H1 (cell line): ENCODE measurements at regions not wholly inside any gene's neighbourhood (a gene's known extent, or its start where the extent isn't known, plus 50 kb on each side); places are given as distances from the start of the nearest gene placed in this dataset.

Source experiments
- CTCF ChIA-PET: fragments of 300-600 bp; sonication (Branson Sonifier 250); formaldehyde crosslinking; loops from one replicate; lab custom pipeline; 2021; ENCODE audit not compliant: partially characterized antibody; lab: Charles Lee
- POLR2A ChIA-PET: fragments of 300-600 bp; sonication (Branson Sonifier 250); formaldehyde crosslinking; loops from one replicate; lab custom pipeline; 2021; ENCODE audit warnings: inconsistent platforms; ENCODE audit not compliant: partially characterized antibody; lab: Charles Lee
- DNase-seq, 2 experiments: peaks; one replicate each; pipeline versions ENCODE4 v3.0.0 to v3.0.0-alpha.2; 2010 to 2022; ENCODE audit warnings: low spot score in 2 of 2, low read depth in 1 of 2, mixed read lengths in 1 of 2
- FAIRE-seq: peaks from 2 replicates; lab custom pipeline; 2011; peaks lifted over from hg19 to GRCh38; lab: Jason Lieb, UNC
- H2AFZ ChIP-seq: 2 replicates; pipeline ENCODE4 v1.8.1; 2012; ENCODE audit warnings: low read length, inconsistent platforms
- H2AK5ac ChIP-seq: 2 replicates; pipeline ENCODE4 v1.6.1; 2013; ENCODE audit warnings: low read depth, low read length
- H2BK120ac ChIP-seq: replicated peaks from 2 replicates; pipeline ENCODE3; 2013; ENCODE audit warnings: low read depth, low read length, inconsistent platforms
- H2BK12ac ChIP-seq: 2 replicates; pipeline ENCODE4 v1.6.1; 2013; ENCODE audit warnings: low read depth, low read length
- H2BK15ac ChIP-seq: 2 replicates; pipeline ENCODE4 v1.6.1; 2013; ENCODE audit warnings: low read length
- H2BK20ac ChIP-seq: 2 replicates; pipeline ENCODE4 v1.6.1; 2013; ENCODE audit warnings: low read length
- H2BK5ac ChIP-seq: 2 replicates; pipeline ENCODE4 v1.6.1; 2013; ENCODE audit warnings: low read depth, low read length
- H3K14ac ChIP-seq: 2 replicates; pipeline ENCODE4 v1.6.1; 2013; ENCODE audit warnings: inconsistent platforms; ENCODE audit not compliant: insufficient read length
- H3K18ac ChIP-seq: 2 replicates; pipeline ENCODE4 v1.6.1; 2013; ENCODE audit warnings: low read length; ENCODE audit errors: extremely low read depth
- H3K23ac ChIP-seq: 2 replicates; pipeline ENCODE4 v1.6.1; 2013; ENCODE audit warnings: inconsistent platforms; ENCODE audit not compliant: insufficient read length
- H3K23me2 ChIP-seq: 2 replicates; pipeline ENCODE4 v1.6.1; 2013; ENCODE audit warnings: low read depth, low read length
- H3K27ac ChIP-seq: 2 replicates; pipeline ENCODE4 v1.6.1; 2011; ENCODE audit warnings: low read depth, low read length, inconsistent platforms
- H3K27me3 ChIP-seq, 4 experiments: replicated peaks in 1 of 4; 1 replicate in 1 of 4; 2 replicates in 3 of 4; pipeline versions ENCODE4 v1.6.1 to v1.8.1; 2011 to 2013; ENCODE audit warnings: low read length in 3 of 4, mild to moderate bottlenecking in 3 of 4, inconsistent platforms in 2 of 4, mixed read lengths in 2 of 4, moderate library complexity in 1 of 4; ENCODE audit not compliant: control insufficient read depth in 3 of 4, insufficient read depth in 3 of 4; ENCODE audit errors: extremely low read depth in 1 of 4
- H3K36me3 ChIP-seq, 4 experiments: 2 replicates each; pipeline versions ENCODE4 v1.6.1 to v1.8.1; 2011 to 2013; ENCODE audit warnings: mild to moderate bottlenecking in 4 of 4, low read length in 3 of 4, moderate library complexity in 2 of 4, control low read depth in 1 of 4, inconsistent platforms in 1 of 4; ENCODE audit not compliant: insufficient read depth in 4 of 4, control insufficient read depth in 2 of 4
- H3K4ac ChIP-seq: replicated peaks from 2 replicates; pipeline ENCODE3; 2013; ENCODE audit warnings: low read length, low read depth, mixed read lengths, inconsistent platforms; ENCODE audit not compliant: insufficient read length
- H3K4me1 ChIP-seq, 4 experiments: replicated peaks in 1 of 4; 1 replicate in 1 of 4; 2 replicates in 3 of 4; pipeline versions ENCODE4 v1.6.1 to v1.8.1; 2011 to 2013; ENCODE audit warnings: low read length in 3 of 4, inconsistent platforms in 2 of 4, mixed read lengths in 1 of 4; ENCODE audit not compliant: insufficient read depth in 4 of 4, control insufficient read depth in 3 of 4
- H3K4me2 ChIP-seq, 2 experiments: 2 replicates each; pipeline versions ENCODE4 v1.6.1 to v1.8.1; 2011 to 2013; ENCODE audit warnings: low read depth in 2 of 2, low read length in 2 of 2, control low read depth in 1 of 2, inconsistent platforms in 1 of 2, mild to moderate bottlenecking in 1 of 2; ENCODE audit not compliant: insufficient read depth in 1 of 2
- H3K4me3 ChIP-seq, 4 experiments: fragments of 200-600, 300-600 bp in 1 of 4; sonication (generic), shearing (Covaris generic), sonication (Bioruptor Twin) in 1 of 4; 2 replicates each; pipeline versions ENCODE4 v1.5.1 to v1.8.1; 2011 to 2016; ENCODE audit warnings: low read length in 4 of 4, low read depth in 3 of 4, control low read depth in 2 of 4, inconsistent platforms in 2 of 4, mild to moderate bottlenecking in 2 of 4, mixed read lengths in 1 of 4, moderate library complexity in 1 of 4; ENCODE audit not compliant: insufficient read depth in 2 of 4; ENCODE audit errors: extremely low read depth in 1 of 4
- H3K56ac ChIP-seq: replicated peaks from 2 replicates; pipeline ENCODE3; 2013; ENCODE audit warnings: low read depth, mild to moderate bottlenecking, mixed read lengths, low read length, inconsistent platforms; ENCODE audit not compliant: insufficient read length
- H3K79me1 ChIP-seq: 2 replicates; pipeline ENCODE4 v1.6.1; 2013; ENCODE audit warnings: low read depth, low read length, control low read depth
- H3K79me2 ChIP-seq, 2 experiments: 2 replicates each; pipeline versions ENCODE4 v1.6.1 to v1.8.1; 2012 to 2013; ENCODE audit warnings: low read length in 2 of 2, mild to moderate bottlenecking in 2 of 2, inconsistent platforms in 1 of 2; ENCODE audit not compliant: insufficient read depth in 2 of 2, control insufficient read depth in 1 of 2
- H3K9ac ChIP-seq, 4 experiments: replicated peaks in 1 of 4; 1 replicate in 1 of 4; 2 replicates in 3 of 4; pipeline versions ENCODE4 v1.6.1 to v1.8.1; 2011 to 2013; ENCODE audit warnings: low read depth in 3 of 4, low read length in 3 of 4, control low read depth in 2 of 4, mild to moderate bottlenecking in 2 of 4, moderate library complexity in 2 of 4, inconsistent platforms in 1 of 4; ENCODE audit errors: extremely low read depth in 1 of 4
- H3K9me3 ChIP-seq, 2 experiments: 2 replicates each; pipeline versions ENCODE4 v1.6.1 to v1.8.1; 2012 to 2013; ENCODE audit warnings: mild to moderate bottlenecking in 2 of 2, moderate library complexity in 2 of 2, control low read depth in 1 of 2, inconsistent platforms in 1 of 2, low read depth in 1 of 2, low read length in 1 of 2, mixed read lengths in 1 of 2; ENCODE audit not compliant: insufficient read depth in 2 of 2
- H4K20me1 ChIP-seq, 2 experiments: replicated peaks in 1 of 2; 2 replicates each; pipeline versions ENCODE3 to v1.8.1; 2011 to 2013; ENCODE audit warnings: inconsistent platforms in 2 of 2, low read length in 2 of 2, mild to moderate bottlenecking in 1 of 2; ENCODE audit not compliant: insufficient read depth in 2 of 2, control insufficient read depth in 1 of 2
- H4K5ac ChIP-seq: 2 replicates; pipeline ENCODE4 v1.6.1; 2013; ENCODE audit warnings: low read length, low read depth, mixed read lengths, inconsistent platforms; ENCODE audit not compliant: insufficient read length
- H4K8ac ChIP-seq: 2 replicates; pipeline ENCODE4 v1.8.0; 2013; ENCODE audit warnings: mild to moderate bottlenecking, moderate library complexity, low read length, inconsistent platforms; ENCODE audit not compliant: insufficient read depth; ENCODE audit errors: extremely low read depth
- H4K91ac ChIP-seq: replicated peaks from 2 replicates; pipeline ENCODE3; 2013; ENCODE audit warnings: low read length, mixed read lengths, inconsistent platforms; ENCODE audit not compliant: insufficient read length
- NRF1 ChIP-seq: IDR thresholded peaks from 2 replicates; pipeline ENCODE4 v1.6.1; 2011; ENCODE audit warnings: mild to moderate bottlenecking, low read depth, low read length, improper control_type of control experiment
- POU5F1 ChIP-seq: IDR thresholded peaks from 2 replicates; pipeline ENCODE4 v1.6.1; 2011; ENCODE audit warnings: low read depth, mild to moderate bottlenecking, low read length, moderate library complexity
- RNF2 ChIP-seq: fragments of 200-900, 300-1000 bp; sonication (generic); IDR thresholded peaks from 2 replicates; pipeline ENCODE4 v1.7.1; 2016; ENCODE audit warnings: borderline replicate concordance, low read depth, mild to moderate bottlenecking, antibody characterized with exemption, low read length; ENCODE audit not compliant: poor library complexity, severe bottlenecking; ENCODE audit errors: missing control alignments
- SRF ChIP-seq: IDR thresholded peaks from 2 replicates; pipeline ENCODE4 v1.6.1; 2011; ENCODE audit warnings: mild to moderate bottlenecking, low read depth, low read length, moderate library complexity
- WGBS, 2 experiments: shearing (Covaris generic) in 1 of 2; methylation state at CpG; one replicate each; pipeline versions ENCODE4 v1.1.6 to v1.1.7; 2013 to 2015; ENCODE audit warnings: low lambda C conversion rate in 2 of 2, mixed read lengths in 2 of 2, inconsistent platforms in 1 of 2, low coverage in 1 of 2, missing lambda C conversion rate in 1 of 2; ENCODE audit not compliant: insufficient replicate concordance in 2 of 2, insufficient coverage in 1 of 2, insufficient read length in 1 of 2; ENCODE audit errors: extremely low coverage in 1 of 2, missing lambda C conversion rate in 1 of 2; 5-methylcytosine and 5-hydroxymethylcytosine counted together

- H3K27ac ChIP-seq: no peak overlapping the region
- 0 out of 4 replicates have a peak, but pooled peaks cover 0 to 5% of the 10 kb centered on the region in 2 experiments for H3K9me3 ChIP-seq
- no peak overlapping the region for H3K4ac ChIP-seq
- H3K4me2 ChIP-seq: no peak overlapping the region
- no peak overlapping the region for H3K23ac ChIP-seq
- POLR2A ChIA-PET: no interaction called here
- H3K18ac ChIP-seq: no peak overlapping the region
- CTCF ChIA-PET: no interaction called here
- no peak overlapping the region for H3K56ac ChIP-seq
- H4K20me1 ChIP-seq: peaks cover 0 to 1% of the 10 kb centered on the region in 2 experiments
- 0 out of 2 replicates have a peak overlapping the region, but pooled peaks have one; percentile 62 for H2AFZ ChIP-seq
- no peaks in the 10 kb centered on the region for H3K79me1 ChIP-seq
- H2BK5ac ChIP-seq: no peak overlapping the region
- no peak overlapping the region for H2BK20ac ChIP-seq
- no peak overlapping the region for H4K8ac ChIP-seq
- no peak overlapping the region for H4K5ac ChIP-seq
- FAIRE-seq (no peak), DNase-seq (no peak)
- no peaks in the 10 kb centered on the region for H3K27me3 ChIP-seq
- no peaks in the 10 kb centered on the region for H3K4me1 ChIP-seq
- no peak overlapping the region for H2BK15ac ChIP-seq
- H3K14ac ChIP-seq: no peak overlapping the region
- no peak overlapping the region for H2BK120ac ChIP-seq
- WGBS, 2 experiments: 89% methylated on average over 3 of the region's 3 CpGs; no CpG with 5 or more reads in 1 of the 2 experiments
- H4K91ac ChIP-seq: no peak overlapping the region
- H2BK12ac ChIP-seq: no peak overlapping the region
- H3K4me3 ChIP-seq: no peak overlapping the region
- no peak overlapping the region for H3K9ac ChIP-seq
- no peaks in the 10 kb centered on the region for H3K79me2 ChIP-seq
- TF ChIP-seq SRF (no peak), RNF2 (no peak), POU5F1 (no peak), NRF1 (no peak)
- no peak overlapping the region for H2AK5ac ChIP-seq
- no peaks in the 10 kb centered on the region for H3K36me3 ChIP-seq
- H3K23me2 ChIP-seq: no peaks in the 10 kb centered on the region
Measured at GRCh38 chr7:113292105-113292504, 173.8 kb upstream of the SMIM30 start.
